ENCODE measurements at regions not wholly inside any gene's neighbourhood (a gene's known extent, or its start where the extent isn't known, plus 50 kb on each side); places are given as distances from the start of the nearest gene placed in this dataset.
A peak's percentile ranks its signal among the peaks of the same experiment; 100 is the strongest.

GRCh38 chr15:93451822-93452221, 362.8 kb upstream of the RGMA start:
- ATAC-seq (no peak), DNase-seq (no peak)
- intact Hi-C loops (cut with micrococcal nuclease) = no loop called here

- DNase-seq = no peak
- ATAC-seq = no peak
- intact Hi-C loops (cut with micrococcal nuclease) = no loop called here
Measured at GRCh38 chr15:93451265-93451664, 362.3 kb upstream of the RGMA start.

DNA sequence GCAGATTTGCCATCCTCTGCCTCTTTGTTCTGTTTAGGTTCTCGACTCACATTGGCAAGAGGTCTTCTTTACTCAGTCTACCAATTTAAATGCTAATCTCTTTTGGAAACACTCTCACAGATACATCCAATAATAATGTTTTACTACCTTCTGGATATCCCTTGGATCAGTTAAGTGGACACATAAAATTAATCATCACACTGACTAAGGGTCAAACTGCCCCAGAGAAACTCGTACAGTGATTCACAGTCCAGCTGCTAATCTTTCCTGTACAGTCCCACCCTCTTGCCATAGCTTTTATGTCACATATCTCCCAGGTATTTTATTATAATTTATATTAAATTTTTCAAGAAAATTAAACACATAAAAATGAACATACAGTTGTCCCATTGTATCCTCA, 360.8 kb upstream of the RGMA start:
- intact Hi-C loops (cut with micrococcal nuclease) = no loop called here
- DNase-seq = no peak
- no peak for ATAC-seq

- intact Hi-C loops (cut with micrococcal nuclease) = no loop called here
- DNase-seq (no peak), ATAC-seq (no peak)
Measured at GRCh38 chr15:93438310-93438709, 349.3 kb upstream of the RGMA start.

DNA sequence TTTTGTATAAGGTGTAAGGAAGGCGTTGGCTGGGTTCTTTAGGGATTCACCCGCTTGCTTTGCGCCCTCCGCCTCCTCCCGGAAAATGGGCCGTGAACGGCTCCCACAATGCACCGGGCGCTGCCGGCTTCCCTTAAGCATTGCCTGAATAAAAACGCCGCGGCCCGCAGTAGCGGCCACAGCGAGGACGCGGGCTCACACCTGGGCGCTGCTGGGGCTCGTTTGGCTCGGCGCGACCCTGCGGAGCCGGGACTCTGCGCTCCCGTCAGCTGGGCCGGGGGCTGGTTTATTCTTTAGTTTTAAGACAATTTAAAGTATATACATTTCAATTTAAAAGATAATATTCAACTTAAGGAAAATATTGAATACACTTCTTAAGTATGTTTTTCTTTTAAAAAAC, 343.5 kb upstream of the RGMA start:
- intact Hi-C loops (cut with micrococcal nuclease) = no loop called here
- DNase-seq (no peak), ATAC-seq (no peak)

- intact Hi-C loops (cut with micrococcal nuclease) = no loop called here
- no peak for DNase-seq
- ATAC-seq = no peak
Measured at GRCh38 chr15:93428807-93429351, 339.9 kb upstream of the RGMA start.

- DNase-seq (no peak), ATAC-seq (peak; percentile 38)
- intact Hi-C loops (cut with micrococcal nuclease) = no loop called here
Measured at GRCh38 chr15:93428150-93428549, 339.1 kb upstream of the RGMA start.

- no peak for ATAC-seq
- intact Hi-C loops (cut with micrococcal nuclease) = no loop called here
Measured at GRCh38 chr15:93424131-93424530, 335.1 kb upstream of the RGMA start.

DNA sequence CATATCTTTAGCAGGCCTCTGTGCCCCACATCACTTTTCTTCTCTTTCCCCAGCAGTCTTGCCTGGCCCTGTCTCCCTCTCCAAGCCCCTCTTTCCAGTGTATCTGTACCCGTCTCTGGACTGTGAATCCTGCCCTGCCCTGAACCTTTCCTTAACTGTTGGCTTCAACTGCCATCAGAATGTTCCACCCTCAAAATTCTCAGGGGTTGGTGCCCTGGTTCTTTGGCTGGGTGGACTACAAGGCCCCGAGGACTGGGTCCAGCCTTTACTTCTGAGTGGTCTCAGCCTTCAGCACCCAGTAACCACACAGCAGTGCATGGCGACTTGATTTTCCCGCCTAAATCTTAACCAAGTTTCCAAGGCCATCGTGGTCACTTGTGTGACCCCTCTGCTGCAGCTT, 333.5 kb upstream of the RGMA start:
- intact Hi-C loops (cut with micrococcal nuclease) = no loop called here
- no peak for DNase-seq
- no peak for ATAC-seq

More at GRCh38 chr15:93424131-93424530, 335.1 kb upstream of the RGMA start:
- no peak for DNase-seq

DNA sequence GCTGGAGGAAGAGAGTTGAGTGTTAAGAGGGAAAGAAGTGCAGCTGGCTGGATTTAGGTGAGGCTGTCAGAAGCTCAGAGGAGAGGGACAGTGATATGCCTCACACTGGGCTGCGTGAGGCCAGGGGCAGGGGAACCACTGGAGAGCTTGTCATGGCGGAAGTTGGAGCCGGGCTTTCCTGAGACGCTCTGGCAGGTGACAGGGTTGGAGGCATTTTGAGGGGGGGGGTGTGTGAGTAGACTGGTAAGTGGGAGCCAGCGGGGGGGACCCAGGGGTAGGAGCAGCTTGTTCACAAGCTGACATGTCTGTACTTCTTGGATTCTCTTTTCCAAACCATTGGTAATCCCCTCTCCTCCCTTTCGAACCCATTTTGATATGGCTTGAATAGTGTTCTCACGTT, 331.5 kb upstream of the RGMA start:
- intact Hi-C loops (cut with micrococcal nuclease) = no loop called here
- DNase-seq = no peak
- no peak for ATAC-seq

DNA sequence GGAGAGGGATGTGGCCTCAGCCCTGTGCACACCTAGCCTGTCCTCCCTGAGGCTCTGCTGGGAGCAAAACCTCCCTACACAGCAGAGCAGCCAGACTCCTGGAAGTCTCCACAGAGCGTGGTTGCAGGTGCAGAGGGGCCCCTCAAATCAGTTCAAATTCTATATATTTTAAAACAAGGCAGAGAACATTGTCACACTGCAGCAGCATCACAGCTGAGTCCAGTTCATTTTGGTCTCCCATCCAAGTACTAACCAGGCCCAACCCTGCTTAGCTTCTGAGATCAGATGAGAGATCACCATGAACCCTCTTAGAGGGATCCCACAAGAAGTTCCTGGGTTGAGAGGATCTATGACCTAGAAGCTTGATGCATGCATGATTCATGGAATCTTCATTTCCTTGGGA, 331.0 kb upstream of the RGMA start:
- no peak for DNase-seq
- ATAC-seq = no peak
- intact Hi-C loops (cut with micrococcal nuclease) = no loop called here

DNA sequence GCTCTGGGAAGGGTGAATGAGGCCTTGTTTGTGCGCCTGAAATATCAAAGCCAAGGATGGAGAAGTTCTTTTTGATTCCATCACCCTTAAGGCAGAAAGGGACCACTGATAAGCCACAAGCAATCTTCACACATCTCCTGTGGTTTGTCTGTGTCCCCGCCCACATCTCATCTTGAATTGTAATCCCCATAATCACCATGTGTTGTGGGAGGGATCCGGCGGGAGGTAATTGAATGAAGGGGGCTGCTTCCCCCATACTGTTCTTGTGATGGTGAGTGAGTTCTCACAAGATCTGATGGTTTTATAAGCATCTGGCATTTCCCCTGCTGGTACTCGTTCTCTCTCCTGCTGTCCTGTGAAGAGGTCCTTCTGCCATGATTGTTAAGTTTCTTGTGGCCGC, 329.6 kb upstream of the RGMA start:
- intact Hi-C loops (cut with micrococcal nuclease) = no loop called here
- no peak for DNase-seq
- ATAC-seq = no peak

DNA sequence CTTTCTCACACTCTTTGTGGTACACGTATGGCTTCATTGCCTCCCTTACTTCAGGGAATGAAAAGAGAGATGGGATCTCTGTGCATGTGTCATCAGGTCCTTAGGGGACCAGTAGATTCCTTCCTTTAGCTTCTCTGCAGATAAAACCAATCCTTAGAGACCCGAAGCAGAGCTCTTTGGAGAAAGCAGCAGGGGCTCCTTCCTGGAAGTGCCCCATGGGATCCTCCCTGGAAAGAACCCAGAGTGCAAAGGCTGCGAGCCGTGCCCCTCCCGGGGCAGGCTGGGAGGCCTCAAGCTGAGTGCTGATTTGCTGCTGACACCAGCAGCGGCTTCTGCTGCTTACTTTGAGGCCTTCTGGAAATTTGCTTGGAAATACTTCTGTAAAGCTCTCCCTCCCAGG, 328.6 kb upstream of the RGMA start:
- intact Hi-C loops (cut with micrococcal nuclease) = no loop called here
- DNase-seq (peak; percentile 81), ATAC-seq (peak; percentile 96)

GRCh38 chr15:93417156-93417555, 328.1 kb upstream of the RGMA start:
- intact Hi-C loops (cut with micrococcal nuclease) = no loop called here
- DNase-seq = peak; percentile 82
- peak; percentile 78 for ATAC-seq

- intact Hi-C loops (cut with micrococcal nuclease) = no loop called here
Measured at GRCh38 chr15:93415576-93415975, 326.6 kb upstream of the RGMA start.

DNA sequence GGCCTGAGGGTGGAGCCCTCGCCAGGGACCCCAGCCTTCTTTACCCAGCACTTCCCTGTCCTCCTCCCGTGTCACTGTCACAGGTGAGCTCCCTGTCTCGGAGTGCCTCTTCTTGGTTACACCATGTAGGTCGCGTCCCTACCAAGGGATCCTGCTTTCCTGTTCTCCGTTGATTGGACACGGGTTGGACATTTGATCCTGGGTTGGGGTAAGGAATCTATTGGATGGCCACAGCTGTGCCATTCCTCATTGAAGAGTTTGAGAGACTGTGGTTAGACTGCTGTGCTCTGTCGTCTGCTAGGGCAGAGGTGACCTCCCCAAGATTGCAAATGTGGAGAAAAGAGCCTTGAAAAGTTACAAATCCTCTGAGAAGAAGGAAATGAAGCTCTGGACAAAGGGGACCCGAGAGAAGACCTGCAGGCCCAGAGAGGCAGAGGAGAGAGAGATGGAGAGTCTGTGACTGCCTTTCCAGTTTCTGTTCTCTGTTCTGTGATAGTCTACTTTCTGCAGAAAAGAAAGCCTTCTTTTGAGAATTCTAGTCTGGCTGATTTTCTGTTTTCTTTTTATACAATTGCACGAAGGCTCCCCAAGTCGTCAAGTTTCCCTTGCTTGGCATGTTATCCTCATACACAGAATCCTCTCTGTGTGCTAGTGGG, 325.7 kb upstream of the RGMA start:
- DNase-seq (no peak), ATAC-seq (no peak)
- intact Hi-C loops (cut with micrococcal nuclease) = no loop called here

More at GRCh38 chr15:93415576-93415975, 326.6 kb upstream of the RGMA start:
- no peak for DNase-seq
- ATAC-seq = no peak

- ATAC-seq = no peak
- intact Hi-C loops (cut with micrococcal nuclease) = no loop called here
- DNase-seq = no peak
Measured at GRCh38 chr15:93413745-93414144, 324.7 kb upstream of the RGMA start.

DNA sequence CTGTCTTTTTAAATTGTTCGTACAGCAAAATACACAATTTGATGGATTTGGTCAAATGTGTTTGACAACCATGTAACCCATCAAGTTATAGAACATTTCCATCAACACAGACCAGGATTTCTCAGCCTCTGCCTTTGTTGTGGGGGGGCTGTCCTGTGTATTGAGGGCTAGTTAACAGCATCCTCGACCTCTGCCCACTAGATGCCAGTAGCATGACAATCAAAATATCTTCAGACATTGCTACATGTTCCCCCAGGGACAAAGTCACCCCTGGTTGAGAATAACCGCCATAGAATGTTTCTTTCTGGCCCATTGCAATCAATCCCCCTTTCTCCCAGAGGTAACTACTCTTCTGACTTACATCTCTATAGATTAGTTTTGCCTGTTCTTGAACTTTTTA, 310.1 kb upstream of the RGMA start:
- no peak for ATAC-seq
- intact Hi-C loops (cut with micrococcal nuclease) = no loop called here

GRCh38 chr15:93389211-93389610, 300.2 kb upstream of the RGMA start:
- ATAC-seq = no peak
- intact Hi-C loops (cut with micrococcal nuclease) = no loop called here
- DNase-seq = no peak

More for the DNA sequence above, 310.1 kb upstream of the RGMA start:
- no peak for DNase-seq

GRCh38 chr15:93384886-93385285, 295.9 kb upstream of the RGMA start:
- ATAC-seq = no peak
- intact Hi-C loops (cut with micrococcal nuclease) = no loop called here
- no peak for DNase-seq

DNA sequence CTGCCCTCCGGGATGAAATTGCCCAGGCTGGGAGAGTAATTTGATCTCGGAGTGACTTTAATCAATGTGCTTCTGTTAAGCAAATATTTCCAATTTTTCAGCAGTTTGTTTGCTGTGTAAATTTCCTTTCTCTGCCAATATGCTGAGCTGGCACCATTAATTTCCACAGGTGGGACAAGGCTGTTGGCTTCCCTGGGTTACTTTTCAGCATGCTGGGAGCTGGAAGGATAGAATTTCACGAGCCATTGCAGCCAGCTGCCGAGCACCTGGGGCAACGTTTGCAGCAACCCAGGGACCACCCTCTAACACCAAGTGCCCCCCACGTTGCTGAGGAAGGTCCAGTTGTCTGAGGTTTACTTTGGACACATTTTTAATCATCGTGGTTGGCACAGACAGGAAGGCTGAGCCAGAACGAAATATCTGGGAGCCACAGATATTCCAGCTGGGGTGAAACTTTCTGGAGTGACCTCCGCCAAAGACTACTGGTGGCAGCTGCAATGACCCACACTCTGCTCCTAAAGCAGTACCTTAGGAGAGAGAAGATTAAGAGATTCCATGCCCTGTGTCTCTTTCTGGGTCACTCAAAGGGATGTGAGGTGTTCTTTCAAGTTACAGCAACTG, 293.3 kb upstream of the RGMA start:
- DNase-seq = no peak
- intact Hi-C loops (cut with micrococcal nuclease) = no loop called here
- ATAC-seq = no peak

Data from left ventricle myocardium superior (tissue), 1 donor.